Stimulated activated CD4-positive, alpha-beta T cell treated with anti-CD3 and anti-CD28 coated beads, Interleukin-15, amount 100 ng/mL, for 1 hour (primary cell): ENCODE measurements at regions not wholly inside any gene's neighbourhood (a gene's known extent, or its start where the extent isn't known, plus 50 kb on each side); places are given as distances from the start of the nearest gene placed in this dataset.

Experiments used
- DNase-seq, 2 donors: peaks; one replicate each; pipeline ENCODE4 v3.0.0-alpha.2; 2020; ENCODE audit warnings: low read depth in 1 of 2, low spot score in 1 of 2

DNA sequence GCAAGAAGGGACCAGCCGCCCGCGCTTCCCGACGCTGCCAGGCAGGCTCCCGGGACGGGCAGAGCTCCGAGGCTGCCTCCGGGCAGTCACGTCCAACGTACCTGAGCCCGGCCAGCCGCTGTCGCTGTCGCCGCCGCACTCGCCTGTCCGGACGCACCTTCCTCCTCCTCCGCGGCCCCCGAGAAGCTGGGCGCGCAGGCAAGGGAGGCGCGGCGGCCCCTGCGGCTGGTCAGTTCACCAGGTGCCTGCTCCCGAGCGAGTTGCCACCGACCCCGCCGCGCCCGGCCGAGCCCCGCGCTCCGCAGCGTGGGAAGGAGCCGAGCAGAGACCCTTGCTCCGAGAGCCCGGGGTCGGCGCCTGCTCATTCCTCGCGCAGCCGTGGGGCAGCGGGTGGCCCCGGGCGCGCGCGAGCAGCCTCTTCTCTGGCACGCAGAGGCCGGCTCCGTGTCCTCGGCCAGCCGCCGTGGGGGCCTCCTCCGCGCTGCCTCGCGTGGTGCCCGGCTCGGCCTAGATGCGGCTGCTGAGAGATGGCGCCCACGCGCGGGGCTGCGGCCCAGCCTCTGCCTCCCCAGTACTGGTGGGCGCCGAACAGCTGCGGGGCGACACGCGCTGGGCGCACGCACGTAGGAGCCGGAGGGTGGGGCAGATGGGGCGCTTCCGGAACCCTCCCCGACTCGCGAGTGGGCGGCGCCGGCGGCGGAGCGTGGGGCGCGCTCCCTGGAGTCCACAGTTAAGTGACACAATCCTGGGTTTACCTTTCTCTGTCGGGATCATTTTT is 419.4 kb downstream of the UQCRFS1 start:
- no peak for DNase-seq

DNA sequence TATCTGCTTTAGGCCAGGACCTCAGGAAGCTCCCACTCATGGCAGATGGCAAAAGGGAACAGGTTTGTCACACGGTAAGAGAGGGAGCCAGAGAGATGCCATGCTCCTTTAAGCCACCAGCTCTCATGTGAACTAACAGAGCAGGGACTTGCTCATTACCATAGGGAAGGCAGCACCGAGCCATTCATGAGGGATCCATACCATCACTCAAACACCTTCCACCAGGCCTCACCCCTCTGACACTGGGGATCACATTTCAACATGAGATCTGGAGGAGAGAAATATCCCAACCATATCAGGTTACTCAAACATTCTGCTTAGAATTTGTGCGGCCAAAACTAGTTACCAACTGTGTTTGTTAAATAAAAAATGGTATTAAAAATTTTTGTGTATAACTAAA is 427.0 kb downstream of the UQCRFS1 start:
- DNase-seq, result no peak

DNA sequence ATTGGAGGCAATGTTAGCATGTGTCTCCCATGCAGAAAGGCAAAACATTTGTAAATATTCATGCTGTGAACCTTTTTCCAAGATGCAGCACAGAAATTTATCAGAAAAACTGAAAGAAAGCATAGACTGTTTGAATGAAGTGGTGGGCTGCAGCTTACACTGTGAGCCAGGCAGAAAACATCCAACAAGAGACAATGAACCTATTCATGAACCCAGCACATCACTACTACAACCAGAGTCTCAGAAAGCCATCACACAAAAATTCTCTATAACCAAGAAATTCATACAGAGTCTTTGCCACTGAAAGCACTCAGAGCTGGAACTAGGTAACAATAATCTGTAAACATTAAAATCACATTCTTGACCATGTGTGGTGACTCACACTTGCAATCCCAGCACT is 448.9 kb downstream of the UQCRFS1 start:
- DNase-seq, result no peak

DNA sequence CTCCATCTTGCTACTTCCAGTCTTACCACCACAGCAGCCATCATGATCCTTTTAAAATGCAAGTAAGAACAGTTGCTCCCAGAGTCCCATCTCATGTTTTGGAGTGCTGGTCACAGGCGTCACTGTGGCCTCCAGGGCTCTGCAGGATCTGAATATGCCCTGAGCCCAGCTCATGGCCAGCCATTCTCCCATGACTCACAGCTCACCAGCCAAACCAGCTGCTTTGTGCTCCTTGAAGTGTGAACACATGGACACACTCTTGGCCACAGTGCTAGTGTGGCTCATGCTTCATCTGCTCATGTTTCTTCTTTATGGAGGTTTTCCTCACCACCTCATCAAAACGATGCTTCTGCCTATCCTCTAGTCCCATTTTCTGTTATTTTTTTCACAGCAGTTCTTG is 466.5 kb downstream of the UQCRFS1 start:
- no peak for DNase-seq

DNA sequence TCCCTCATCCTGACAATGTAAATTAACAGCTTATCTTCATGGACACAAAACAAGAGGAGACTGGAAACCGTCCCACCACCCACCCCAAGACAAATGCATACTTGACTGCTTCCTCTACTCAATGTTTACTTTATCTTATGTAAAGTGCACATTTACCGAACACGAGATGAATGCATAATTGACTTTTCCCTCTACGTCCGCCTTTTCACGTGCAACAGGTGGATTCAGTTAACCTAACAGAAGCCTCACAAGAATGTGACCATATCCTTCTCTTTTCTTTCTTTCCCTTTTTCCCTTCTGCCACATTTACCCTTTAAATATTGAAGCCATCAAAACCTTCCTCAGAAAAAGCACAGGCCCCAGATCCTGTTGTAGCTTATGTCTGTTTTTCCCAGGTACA is 468.0 kb downstream of the UQCRFS1 start:
- DNase-seq, result no peak

DNA sequence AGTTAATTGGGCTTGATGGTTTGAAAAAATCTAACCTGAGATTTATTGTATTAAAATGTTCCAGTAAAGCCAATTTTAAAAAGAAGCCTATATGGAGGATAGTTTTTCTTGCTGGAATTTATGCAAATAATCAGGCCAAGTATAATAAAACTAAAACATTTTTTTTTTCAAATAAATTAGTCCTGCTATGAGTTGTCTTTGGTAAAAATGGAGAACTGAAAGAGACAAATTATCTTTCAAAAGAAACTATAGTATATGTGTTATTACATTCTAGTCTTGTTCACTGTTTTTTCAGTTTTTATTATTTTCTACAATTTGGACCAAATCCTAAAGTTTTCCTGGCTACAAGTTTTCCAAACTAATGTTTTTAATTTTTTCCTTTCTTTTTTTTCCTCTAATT is 468.9 kb downstream of the UQCRFS1 start:
- DNase-seq, result no peak

DNA sequence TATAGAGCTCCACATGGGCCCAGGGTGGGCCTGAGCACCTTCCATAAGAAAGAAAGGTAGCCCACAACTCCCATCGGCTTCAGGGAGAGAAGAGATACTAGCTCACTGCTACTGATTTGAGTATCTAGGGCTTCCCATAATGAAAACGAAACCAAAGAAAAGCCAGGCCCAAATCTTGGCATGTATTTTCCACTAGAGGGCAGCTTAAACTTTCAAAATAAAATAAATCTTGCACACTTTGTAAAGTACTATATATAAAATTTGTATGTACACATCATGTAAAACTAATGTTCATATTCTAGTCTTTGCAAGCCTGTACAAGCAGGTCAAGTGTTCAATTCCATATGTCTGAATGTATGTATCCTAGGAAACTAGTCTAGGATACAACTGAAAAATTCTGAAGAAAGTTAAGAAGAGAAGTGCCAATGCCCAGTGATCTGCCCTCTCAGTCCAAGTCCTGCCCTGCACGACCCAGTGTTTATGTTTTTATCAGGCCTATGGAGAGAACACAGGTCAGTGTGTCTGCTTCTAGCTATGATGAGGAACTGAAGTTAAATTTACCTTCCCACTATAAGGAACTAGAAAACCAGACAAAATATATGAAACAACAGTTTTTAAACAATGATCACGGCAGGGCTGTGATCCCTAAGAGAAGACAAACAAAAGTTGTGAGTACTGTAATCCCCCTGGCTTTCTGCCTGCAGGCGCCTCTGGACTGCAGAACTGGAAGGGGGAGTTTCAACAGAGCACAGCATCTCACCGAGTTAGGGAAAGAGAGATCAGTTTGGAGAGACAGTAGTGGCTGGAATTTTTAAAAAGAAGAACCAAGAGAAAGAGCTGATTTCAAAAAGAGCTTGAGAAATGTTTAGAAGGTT is 475.7 kb downstream of the UQCRFS1 start:
- no peak for DNase-seq

DNA sequence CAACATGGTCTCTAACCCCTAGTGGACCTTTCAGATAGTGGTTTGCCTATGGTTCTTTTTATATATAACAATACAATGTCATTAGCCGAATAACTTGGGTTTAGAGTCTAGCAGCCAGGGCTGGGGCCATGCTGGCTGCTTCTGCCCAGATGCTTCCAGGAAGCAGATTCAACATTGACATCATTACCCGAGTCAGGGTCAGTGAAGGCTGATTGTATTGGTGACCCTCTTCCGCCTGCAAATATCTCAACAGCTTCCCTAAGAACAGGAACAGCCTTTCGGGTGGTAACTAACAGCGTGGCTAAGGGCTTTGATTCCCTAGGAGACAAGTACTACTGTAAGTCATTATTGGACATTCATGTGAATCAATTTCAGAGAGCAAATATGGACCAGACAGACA is 476.4 kb downstream of the UQCRFS1 start:
- no peak for DNase-seq

DNA sequence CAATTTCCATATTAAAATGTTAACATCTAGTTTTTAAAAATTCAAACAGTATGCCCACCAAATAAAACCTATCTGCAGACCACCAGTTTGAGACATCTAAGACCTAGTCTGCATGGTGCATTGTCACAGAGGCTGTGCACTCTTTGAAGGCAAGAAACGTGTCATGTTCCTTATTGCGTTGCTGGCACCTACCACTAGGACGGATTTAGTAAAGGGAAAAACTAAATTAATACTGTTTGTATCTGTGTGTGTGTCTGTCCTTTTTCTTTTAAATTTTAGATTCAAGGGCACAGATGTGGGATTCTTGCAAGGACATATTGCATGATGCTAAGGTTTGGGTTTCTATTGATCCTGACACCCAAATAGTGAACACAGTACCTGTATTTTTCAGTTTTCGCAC is 481.4 kb downstream of the UQCRFS1 start:
- DNase-seq, result no peak

DNA sequence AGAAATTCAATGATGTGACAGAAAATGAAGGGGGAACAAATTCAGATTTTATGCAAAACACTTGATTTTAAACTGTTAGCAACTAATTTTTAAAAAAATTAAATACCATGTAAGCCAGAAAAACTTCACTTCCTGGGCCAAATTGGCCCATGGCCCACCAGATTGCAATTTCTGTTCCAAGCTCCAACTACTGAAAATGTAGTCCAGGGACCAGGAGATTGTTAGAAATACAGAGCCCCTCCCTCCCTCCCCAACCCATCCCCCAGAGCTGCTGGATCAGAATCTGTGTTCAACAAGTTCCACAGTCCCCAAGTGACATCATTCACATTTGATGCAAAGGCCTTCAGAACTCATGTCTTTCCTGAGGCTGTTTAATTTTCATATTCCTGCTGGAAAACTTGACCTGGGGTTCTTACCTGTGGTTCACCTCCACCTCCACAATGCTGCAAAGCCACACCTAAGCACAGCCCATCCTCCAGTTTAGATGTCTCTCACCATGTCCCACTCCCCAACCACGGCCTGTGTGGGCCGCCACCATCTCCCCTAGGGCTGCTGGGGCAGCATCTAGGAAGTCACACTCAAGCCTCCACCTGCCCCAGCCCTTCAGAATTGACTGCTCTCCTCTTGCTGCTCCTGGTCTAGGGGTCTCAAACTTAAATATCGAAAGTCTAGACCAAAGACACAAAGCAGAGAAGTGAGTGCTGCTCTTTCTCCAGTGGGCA is 482.0 kb downstream of the UQCRFS1 start:
- no peak for DNase-seq

DNA sequence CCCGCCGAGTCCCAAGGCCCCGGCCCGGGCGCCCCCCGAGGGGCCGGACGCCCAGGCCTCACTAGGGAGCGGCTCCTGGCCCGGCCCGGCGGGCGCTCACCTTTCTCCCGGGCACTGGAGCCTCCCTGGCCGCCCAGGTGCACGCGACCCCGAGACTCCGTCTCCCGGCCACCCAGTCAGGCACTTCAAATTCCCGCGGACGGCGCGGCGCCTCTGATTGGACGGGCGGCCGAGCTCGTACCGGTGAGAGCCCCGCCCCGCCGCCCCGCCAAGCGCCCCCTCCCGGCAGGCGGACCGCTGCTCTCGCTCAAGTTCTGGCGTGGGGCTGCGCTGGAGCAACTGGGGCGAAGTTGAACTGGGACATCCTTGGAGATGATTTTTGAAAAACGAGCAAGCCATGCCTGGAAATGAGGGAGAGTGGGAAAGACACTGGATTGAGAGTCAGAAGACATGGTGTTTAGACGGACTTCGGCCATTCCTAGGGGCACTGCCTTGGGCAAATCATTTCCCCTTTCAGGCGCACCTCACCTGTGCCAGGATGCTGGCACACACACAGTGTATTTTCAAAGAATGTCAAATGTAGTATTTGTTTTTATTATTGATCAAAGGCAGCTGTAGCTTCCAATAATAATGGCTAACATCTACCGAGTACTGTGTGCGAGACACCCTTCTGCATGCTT is 485.3 kb downstream of the UQCRFS1 start:
- DNase-seq, result no peak

DNA sequence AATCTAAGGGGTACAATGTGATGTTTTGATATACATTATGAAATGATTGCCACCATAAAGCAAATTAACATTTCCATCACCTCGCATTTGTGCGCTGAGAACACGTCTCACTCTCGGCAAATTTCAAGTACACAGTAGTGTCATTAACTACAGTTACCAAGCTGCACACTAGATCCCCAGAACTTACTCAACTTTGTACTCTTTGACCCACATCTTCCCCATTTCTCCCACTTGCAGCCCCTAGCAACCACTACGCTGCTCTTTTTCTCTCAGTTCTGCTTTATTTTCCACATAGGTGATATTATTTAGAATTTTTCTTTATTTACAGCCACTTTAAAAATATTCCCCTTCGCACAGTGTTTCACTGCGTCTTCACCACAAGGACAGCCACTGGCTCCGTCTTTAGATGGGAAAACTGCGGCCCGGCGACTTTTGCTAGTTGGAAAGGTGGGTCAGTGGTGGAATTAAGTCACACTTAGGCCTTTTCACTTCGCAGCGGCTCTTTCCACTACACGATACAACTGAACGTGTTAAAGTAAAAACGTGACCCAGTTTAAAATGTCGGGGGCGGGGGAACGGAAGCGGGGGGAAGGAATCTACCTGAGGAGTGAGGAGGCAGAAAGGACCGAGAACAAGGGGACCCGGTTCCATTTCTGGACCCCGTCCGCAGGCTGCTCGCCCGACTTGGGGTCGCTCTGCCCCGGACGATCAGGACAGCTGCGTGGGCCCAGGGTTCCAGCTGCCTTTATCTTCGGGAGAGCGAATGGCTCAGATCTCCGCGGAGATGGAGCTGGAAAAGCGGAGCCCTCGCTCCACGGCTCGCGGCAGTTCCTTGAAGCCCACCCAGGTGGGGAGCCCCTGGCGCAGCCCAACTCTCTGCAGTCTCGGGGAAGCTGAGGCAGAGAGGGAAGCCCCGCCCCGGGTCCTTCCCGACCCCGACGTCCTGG is 486.1 kb downstream of the UQCRFS1 start:
- DNase-seq, result no peak

DNA sequence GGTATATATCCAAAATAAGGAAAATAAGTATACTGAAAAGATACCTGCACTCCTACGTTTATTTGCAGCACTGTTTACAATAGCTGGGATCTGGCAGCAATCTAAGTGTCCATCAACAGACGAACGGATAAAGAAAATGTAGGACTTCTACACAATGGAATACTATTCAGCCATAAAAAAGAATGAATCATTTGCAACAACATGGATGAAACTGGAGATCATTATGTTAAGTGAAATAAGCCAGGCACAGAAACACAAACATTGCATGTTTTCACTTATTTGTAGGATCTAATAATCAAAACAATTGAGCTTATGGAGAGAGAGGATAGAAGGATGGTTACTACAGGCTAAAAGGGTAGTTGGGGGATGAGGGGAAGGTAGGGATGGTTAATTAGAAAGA is 494.0 kb downstream of the UQCRFS1 start:
- DNase-seq, result no peak

DNA sequence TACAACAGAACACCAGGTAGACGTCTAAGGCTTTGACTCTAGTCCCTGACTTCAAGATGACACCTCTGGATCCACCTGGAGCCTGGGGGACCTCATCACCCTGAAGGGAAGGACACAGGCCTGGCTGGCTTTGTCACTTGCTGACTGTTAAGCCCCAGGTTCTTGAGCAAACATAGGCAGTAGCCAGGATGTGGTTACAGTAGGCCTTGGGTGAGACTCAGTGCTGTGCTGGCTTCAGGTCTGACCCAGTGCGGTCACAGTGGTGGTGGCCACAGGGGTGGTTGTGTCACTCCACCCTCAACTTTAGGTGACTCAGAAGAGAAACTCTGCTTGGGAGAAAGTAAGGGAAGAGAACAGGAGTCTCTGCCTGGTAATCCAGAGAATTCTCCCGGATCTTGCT is 497.8 kb downstream of the UQCRFS1 start:
- DNase-seq, result no peak

DNA sequence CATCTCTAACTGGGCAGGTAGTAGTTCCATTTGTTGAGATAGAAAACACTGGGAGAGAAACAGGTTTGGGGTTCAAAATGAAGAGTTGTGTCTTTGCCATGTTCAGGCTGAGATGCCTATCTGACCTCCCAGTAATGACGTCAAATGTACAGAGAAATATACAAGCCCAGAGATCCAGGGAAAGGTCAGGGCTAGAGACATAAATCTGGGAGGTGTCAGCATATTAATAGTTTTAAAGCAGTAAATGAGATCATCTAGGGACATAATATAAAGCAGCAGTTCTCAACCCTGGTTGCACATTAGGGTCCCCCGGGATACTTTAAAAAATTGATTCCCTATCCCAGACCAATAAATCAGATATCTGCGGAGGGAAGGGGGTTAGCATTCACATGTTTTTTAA is 501.5 kb downstream of the UQCRFS1 start:
- DNase-seq, result no peak

DNA sequence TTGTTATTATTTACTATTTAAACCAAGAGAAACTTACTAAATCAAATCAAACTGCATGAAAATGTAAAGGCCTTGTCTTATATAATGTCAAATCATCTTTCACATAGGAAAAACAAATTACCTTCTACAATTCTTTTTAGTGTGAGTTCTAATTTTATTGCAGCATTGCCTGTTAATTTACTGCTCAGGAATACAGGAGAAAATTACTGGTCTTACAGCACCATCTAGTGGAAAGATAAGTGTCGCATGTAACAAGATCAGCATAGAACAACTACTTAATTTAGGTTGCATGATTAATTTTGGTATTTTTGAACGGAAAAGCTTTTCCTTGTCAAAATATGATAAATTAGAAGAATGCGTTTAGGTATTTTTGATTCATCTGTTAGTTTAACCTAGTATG is 502.7 kb downstream of the UQCRFS1 start:
- DNase-seq, result no peak

DNA sequence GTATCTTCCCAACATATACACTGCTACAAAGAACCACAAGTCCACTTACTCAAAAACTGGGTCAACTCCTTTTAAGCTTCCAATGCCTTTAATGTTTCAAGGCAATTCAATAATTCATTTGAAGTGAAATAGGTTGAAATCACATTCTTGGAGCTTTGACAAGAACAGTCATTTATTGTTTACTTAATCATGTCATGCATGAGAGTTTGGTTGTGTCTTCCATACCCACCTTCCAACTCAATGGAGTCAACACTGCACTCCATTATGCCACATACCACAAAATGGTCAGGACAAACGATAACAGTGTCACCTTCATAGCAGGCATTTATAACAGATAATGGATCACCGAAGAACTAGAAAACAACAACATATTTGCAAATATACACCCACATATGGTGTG is 506.3 kb downstream of the UQCRFS1 start:
- DNase-seq, result no peak

DNA sequence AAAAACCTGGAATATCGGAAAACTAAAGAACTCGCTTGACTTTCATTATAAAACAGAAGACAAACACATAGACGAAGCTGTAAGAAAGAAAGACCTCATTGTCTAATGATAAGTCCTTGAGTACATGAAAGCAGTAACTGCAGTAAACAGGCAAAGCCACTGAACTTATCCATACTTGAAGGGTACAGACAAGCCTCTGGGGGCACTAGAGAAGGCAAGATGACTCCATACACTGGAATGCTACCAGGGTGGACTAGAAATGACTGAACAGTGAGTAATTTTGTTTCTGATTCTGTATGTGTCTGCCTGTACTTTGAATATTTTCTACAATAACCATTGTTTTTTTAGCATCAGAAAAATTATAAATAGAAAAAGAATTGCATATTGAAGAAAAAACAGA is 507.9 kb downstream of the UQCRFS1 start:
- no peak for DNase-seq

DNA sequence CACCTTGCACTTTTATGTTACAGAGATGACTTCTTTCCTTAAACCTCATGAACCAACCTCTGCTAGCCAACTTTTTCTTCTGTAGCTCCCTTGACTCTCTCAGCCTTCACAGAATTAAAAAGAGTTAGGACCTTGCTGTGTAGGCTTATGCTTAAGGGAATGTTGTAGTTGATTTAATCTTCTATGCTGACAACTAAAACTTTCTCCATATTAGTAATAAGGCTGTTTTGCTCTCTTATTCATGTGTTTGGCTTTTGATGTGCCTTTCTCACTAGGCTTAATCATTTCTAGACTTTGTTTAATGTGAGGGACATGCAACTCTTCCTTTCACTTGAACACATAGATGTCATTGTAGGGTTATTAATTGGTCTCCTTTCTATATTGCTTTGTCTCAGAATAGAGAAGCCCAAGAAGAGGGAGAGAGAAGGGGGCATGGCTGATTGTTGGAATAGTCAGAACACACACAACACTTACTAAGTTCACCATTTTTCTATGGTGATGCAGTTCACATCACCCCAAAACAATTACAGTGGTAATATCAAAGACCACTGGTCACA is 509.5 kb downstream of the UQCRFS1 start:
- no peak for DNase-seq

DNA sequence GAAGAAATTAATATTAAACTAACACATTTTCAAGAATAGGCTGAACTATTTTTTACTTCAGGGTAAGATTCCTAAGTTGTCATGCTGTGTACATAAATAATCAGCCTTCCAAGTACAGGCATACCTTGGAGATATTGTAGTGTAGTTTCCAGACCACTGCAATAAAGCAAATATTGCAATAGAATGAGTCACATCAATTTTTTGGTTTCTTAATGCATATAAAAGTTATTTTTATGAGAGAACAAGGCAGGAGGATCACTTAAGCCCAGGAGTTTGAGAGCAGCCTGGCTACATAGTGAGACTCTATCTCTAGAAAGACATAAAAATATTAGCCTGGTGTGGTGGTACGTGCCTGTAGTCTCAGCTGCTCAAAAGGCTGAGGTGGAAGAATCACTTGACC is 511.5 kb downstream of the UQCRFS1 start:
- no peak for DNase-seq
